A549 (cell line): ENCODE measurements at regions not wholly inside any gene's neighbourhood (a gene's known extent, or its start where the extent isn't known, plus 50 kb on each side); places are given as distances from the start of the nearest gene placed in this dataset.

Source experiments
- MAFK ChIP-seq: fragments of 450-650 bp; IDR thresholded peaks from 2 replicates; pipeline ENCODE4 v1.6.1; 2014; ENCODE audit not compliant: partially characterized antibody
- SMC3 ChIP-seq: fragments of >200 bp; sonication (Bioruptor Twin); formaldehyde crosslinking; IDR thresholded peaks from 3 replicates; pipeline ENCODE4 v1.6.1; 2018; ENCODE audit warnings: inconsistent platforms
- TF ChIP-seq, protein P1 (sequence below): fragments of >200 bp; sonication (Bioruptor Twin); formaldehyde crosslinking; IDR thresholded peaks from 3 replicates; pipeline ENCODE4 v1.5.1; 2016
- TF ChIP-seq, protein P2 (sequence below): fragments of >200 bp; sonication (Bioruptor Twin); formaldehyde crosslinking; IDR thresholded peaks from 3 replicates; pipeline ENCODE4 v1.6.1; 2016

DNA sequence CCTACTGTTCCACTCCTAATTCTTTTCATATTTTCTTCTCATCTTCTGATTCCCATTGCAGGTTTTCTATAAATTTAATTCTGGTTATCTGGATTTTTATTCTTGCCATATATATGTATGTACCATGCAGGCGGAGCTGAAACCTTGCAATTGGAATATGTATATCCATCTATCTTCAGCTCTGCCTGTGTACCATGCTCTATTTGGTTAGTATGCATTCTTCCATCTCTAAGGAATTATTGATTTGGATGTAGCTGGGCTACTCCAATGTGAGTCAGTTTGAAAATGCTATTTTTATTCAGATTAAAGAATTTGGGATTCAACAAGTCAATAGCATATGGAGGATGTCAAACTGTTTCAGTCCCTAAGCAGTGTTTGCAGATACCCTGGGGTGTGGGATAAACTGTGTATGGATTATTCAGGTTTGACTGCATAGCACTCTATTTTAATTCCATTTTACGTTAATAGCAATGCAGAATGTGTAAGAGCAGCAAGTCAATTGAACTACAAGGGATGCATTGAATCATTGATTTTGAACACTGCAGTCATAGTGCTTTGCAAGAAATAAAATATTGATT is 528.1 kb upstream of the FZD8 start:
- TF ChIP-seq, protein P1, sequence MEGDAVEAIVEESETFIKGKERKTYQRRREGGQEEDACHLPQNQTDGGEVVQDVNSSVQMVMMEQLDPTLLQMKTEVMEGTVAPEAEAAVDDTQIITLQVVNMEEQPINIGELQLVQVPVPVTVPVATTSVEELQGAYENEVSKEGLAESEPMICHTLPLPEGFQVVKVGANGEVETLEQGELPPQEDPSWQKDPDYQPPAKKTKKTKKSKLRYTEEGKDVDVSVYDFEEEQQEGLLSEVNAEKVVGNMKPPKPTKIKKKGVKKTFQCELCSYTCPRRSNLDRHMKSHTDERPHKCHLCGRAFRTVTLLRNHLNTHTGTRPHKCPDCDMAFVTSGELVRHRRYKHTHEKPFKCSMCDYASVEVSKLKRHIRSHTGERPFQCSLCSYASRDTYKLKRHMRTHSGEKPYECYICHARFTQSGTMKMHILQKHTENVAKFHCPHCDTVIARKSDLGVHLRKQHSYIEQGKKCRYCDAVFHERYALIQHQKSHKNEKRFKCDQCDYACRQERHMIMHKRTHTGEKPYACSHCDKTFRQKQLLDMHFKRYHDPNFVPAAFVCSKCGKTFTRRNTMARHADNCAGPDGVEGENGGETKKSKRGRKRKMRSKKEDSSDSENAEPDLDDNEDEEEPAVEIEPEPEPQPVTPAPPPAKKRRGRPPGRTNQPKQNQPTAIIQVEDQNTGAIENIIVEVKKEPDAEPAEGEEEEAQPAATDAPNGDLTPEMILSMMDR = no peak
- TF ChIP-seq MAFK = no peak
- no peak for TF ChIP-seq SMC3
- TF ChIP-seq, protein P2, sequence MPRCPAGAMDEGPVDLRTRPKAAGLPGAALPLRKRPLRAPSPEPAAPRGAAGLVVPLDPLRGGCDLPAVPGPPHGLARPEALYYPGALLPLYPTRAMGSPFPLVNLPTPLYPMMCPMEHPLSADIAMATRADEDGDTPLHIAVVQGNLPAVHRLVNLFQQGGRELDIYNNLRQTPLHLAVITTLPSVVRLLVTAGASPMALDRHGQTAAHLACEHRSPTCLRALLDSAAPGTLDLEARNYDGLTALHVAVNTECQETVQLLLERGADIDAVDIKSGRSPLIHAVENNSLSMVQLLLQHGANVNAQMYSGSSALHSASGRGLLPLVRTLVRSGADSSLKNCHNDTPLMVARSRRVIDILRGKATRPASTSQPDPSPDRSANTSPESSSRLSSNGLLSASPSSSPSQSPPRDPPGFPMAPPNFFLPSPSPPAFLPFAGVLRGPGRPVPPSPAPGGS = no peak
